Activated B cell treated with CpG ODN at 0.5 μM for 24 hours (primary cell): ENCODE measurements at regions not wholly inside any gene's neighbourhood (a gene's known extent, or its start where the extent isn't known, plus 50 kb on each side); places are given as distances from the start of the nearest gene placed in this dataset.

Experiments
- ATAC-seq: fragments of 200-7000 bp; cut with Tn5 transposase; one replicate; pipeline ENCODE4 v1.10.0; 2021; ENCODE audit warnings: low read depth, mild to moderate bottlenecking, moderate library complexity
- CTCF ChIA-PET: fragments of 350-600 bp; sonication (Branson Sonifier 250); formaldehyde crosslinking; loops from one replicate; lab custom pipeline; 2021; ENCODE audit warnings: antibody characterized with exemption; lab: Charles Lee
- POLR2A ChIA-PET: fragments of 350-600 bp; sonication (Branson Sonifier 250); formaldehyde crosslinking; loops from one replicate; lab custom pipeline; 2021; ENCODE audit warnings: antibody characterized with exemption; lab: Charles Lee
- DNase-seq: peaks from one replicate; pipeline ENCODE4 v3.0.0; 2022
- H3K27ac Mint-ChIP-seq: one replicate; pipeline ENCODE4 v1.8.0; 2020; ENCODE audit warnings: mixed read lengths
- H3K27me3 Mint-ChIP-seq: one replicate; pipeline ENCODE4 v1.8.0; 2021; ENCODE audit warnings: mixed read lengths
- H3K36me3 Mint-ChIP-seq: one replicate; pipeline ENCODE4 v1.8.0; 2021; ENCODE audit warnings: low read depth, mixed read lengths
- H3K4me1 Mint-ChIP-seq: one replicate; pipeline ENCODE4 v1.8.0; 2021; ENCODE audit warnings: mixed read lengths
- H3K4me3 Mint-ChIP-seq: one replicate; pipeline ENCODE4 v1.8.0; 2020; ENCODE audit warnings: mild to moderate bottlenecking, mixed read lengths
- H3K9me3 Mint-ChIP-seq: one replicate; pipeline ENCODE4 v1.8.0; 2020; ENCODE audit warnings: mixed read lengths
- CTCF ChIP-seq: fragments of 200-600 bp; IDR thresholded peaks from one replicate; pipeline ENCODE4 v1.8.0; 2022; ENCODE audit warnings: antibody characterized with exemption, mild to moderate bottlenecking
- intact Hi-C: fragments of 100-400 bp; cut with micrococcal nuclease; formaldehyde crosslinking; loops from one replicate; pipeline ENCODE4 v1.15.1; 2024

GRCh38 chr1:168782559-168783116 is 53.6 kb upstream of the DPT start:
- POLR2A ChIA-PET: no interaction called here
- DNase-seq (no peak), ATAC-seq (no peak)
- intact Hi-C loops: no loop called here
- Mint-ChIP-seq H3K4me1 (no peaks in the 10 kb centered on the region), H3K27me3 (peaks cover 2% of the 10 kb centered on the region), H3K27ac (no peak overlapping the region), H3K4me3 (no peak overlapping the region), H3K36me3 (no peaks in the 10 kb centered on the region), H3K9me3 (no peaks in the 10 kb centered on the region)
- CTCF ChIA-PET: no interaction called here
- no peak for TF ChIP-seq CTCF

- no peak for TF ChIP-seq CTCF
- intact Hi-C loops: no loop called here
- no peaks in the 10 kb centered on the region for H3K4me1 Mint-ChIP-seq
- no peaks in the 10 kb centered on the region for H3K36me3 Mint-ChIP-seq
- no peak overlapping the region for H3K27ac Mint-ChIP-seq
- ATAC-seq (no peak), DNase-seq (no peak)
- peaks cover 2% of the 10 kb centered on the region for H3K27me3 Mint-ChIP-seq
- no peak overlapping the region for H3K4me3 Mint-ChIP-seq
- ChIA-PET CTCF (no interaction called here), POLR2A (no interaction called here)
- H3K9me3 Mint-ChIP-seq: no peaks in the 10 kb centered on the region
Observed at GRCh38 chr1:168783458-168784210, 54.6 kb upstream of the DPT start.

- no peaks in the 10 kb centered on the region for H3K36me3 Mint-ChIP-seq
- no peaks in the 10 kb centered on the region for H3K4me1 Mint-ChIP-seq
- intact Hi-C loops: no loop called here
- POLR2A ChIA-PET: no interaction called here
- ATAC-seq: no peak
- no peak overlapping the region for H3K27ac Mint-ChIP-seq
- H3K27me3 Mint-ChIP-seq: peaks cover 2% of the 10 kb centered on the region
- CTCF ChIA-PET: no interaction called here
- no peak for DNase-seq
- TF ChIP-seq CTCF: no peak
- H3K9me3 Mint-ChIP-seq: no peaks in the 10 kb centered on the region
- H3K4me3 Mint-ChIP-seq: no peak overlapping the region
Observed at GRCh38 chr1:168786476-168787330, 57.7 kb upstream of the DPT start.

- ChIA-PET POLR2A (no interaction called here), CTCF (no interaction called here)
- Mint-ChIP-seq H3K4me1 (no peaks in the 10 kb centered on the region), H3K36me3 (no peaks in the 10 kb centered on the region), H3K4me3 (no peak overlapping the region), H3K9me3 (no peaks in the 10 kb centered on the region), H3K27me3 (peaks cover 8% of the 10 kb centered on the region), H3K27ac (no peak overlapping the region)
- ATAC-seq (no peak), DNase-seq (no peak)
- intact Hi-C loops: no loop called here
- no peak for TF ChIP-seq CTCF
Observed at GRCh38 chr1:168788258-168788657, 59.3 kb upstream of the DPT start.

- peaks cover 8% of the 10 kb centered on the region for H3K27me3 Mint-ChIP-seq
- ChIA-PET POLR2A (no interaction called here), CTCF (no interaction called here)
- H3K9me3 Mint-ChIP-seq: no peaks in the 10 kb centered on the region
- ATAC-seq (no peak), DNase-seq (no peak)
- intact Hi-C loops: no loop called here
- no peaks in the 10 kb centered on the region for H3K36me3 Mint-ChIP-seq
- H3K4me3 Mint-ChIP-seq: no peak overlapping the region
- no peaks in the 10 kb centered on the region for H3K4me1 Mint-ChIP-seq
- no peak overlapping the region for H3K27ac Mint-ChIP-seq
- no peak for TF ChIP-seq CTCF
Observed at GRCh38 chr1:168789501-168789900, 60.5 kb upstream of the DPT start.
